IPS-15b (cell line): ENCODE measurements at regions not wholly inside any gene's neighbourhood (a gene's known extent, or its start where the extent isn't known, plus 50 kb on each side); places are given as distances from the start of the nearest gene placed in this dataset.

Experiments used
- H3K27me3 ChIP-seq: one replicate; pipeline ENCODE4 v1.6.1; 2013; ENCODE audit warnings: low read length; ENCODE audit not compliant: control insufficient read depth, insufficient read depth
- H3K36me3 ChIP-seq: one replicate; pipeline ENCODE4 v1.6.1; 2013; ENCODE audit warnings: low read length; ENCODE audit not compliant: control insufficient read depth, insufficient read depth
- H3K4me1 ChIP-seq: one replicate; pipeline ENCODE4 v1.6.1; 2013; ENCODE audit warnings: mild to moderate bottlenecking, low read length; ENCODE audit not compliant: control insufficient read depth, insufficient read depth
- H3K4me3 ChIP-seq: one replicate; pipeline ENCODE4 v1.5.1; 2013; ENCODE audit warnings: low read depth, low read length
- H3K9ac ChIP-seq: one replicate; pipeline ENCODE4 v1.6.1; 2013; ENCODE audit warnings: low read depth, mild to moderate bottlenecking, low read length
- H3K9me3 ChIP-seq: one replicate; pipeline ENCODE4 v1.6.1; 2013; ENCODE audit warnings: mild to moderate bottlenecking, low read length; ENCODE audit not compliant: control insufficient read depth, insufficient read depth

- H3K27me3 ChIP-seq: no peaks in the 10 kb centered on the region
- H3K4me3 ChIP-seq: no peak overlapping the region
- no peaks in the 10 kb centered on the region for H3K4me1 ChIP-seq
- H3K9me3 ChIP-seq: no peaks in the 10 kb centered on the region
- no peak overlapping the region for H3K9ac ChIP-seq
- no peaks in the 10 kb centered on the region for H3K36me3 ChIP-seq
These were observed 87.9 kb upstream of the MDGA2 start for GRCh38 chr14:47763188-47763854.

DNA sequence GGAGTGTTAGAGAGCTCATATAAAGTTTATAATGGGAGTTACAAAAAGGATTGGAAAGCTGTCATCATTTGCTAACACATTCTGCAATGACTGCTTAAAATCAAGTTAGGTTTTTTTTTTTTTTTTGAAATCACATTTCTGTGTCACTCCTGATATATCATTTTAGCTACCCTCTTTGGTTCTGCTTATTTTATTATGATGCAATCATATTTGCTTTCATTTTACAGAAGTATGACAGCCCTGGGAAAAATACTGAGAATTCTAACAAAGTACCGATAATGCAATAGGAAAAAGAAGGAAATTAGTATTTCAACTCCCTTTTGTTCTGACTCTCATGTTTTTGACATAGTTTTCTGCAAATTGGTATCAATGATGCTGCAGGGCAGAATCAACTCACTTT, 71.6 kb upstream of the MDGA2 start:
- H3K4me1 ChIP-seq: no peaks in the 10 kb centered on the region
- H3K4me3 ChIP-seq: no peak overlapping the region
- H3K9me3 ChIP-seq: no peaks in the 10 kb centered on the region
- H3K9ac ChIP-seq: no peak overlapping the region
- no peaks in the 10 kb centered on the region for H3K36me3 ChIP-seq
- H3K27me3 ChIP-seq: no peaks in the 10 kb centered on the region

GRCh38 chr14:47744155-47744554, 68.8 kb upstream of the MDGA2 start:
- no peak overlapping the region for H3K9ac ChIP-seq

DNA sequence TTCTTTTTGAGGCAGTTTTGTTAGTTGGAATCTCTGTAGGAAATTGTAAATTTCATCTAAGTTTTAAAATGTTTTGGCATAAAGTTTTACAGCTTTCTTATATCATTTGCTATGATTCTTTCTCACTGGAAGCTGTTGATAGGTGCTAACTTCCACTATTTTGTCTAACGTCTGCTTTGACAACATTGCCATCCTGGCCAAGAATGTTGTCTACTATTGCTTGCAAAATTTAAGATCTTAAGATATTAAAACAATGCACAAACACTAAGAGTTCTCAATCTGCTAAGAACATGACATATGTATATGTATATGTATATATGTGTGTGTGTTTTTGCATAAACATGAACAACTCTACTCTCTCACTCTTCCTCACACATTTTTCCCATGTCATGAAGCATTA, 64.1 kb upstream of the MDGA2 start:
- Histone ChIP-seq H3K9ac (no peak overlapping the region), H3K4me1 (no peaks in the 10 kb centered on the region), H3K36me3 (no peaks in the 10 kb centered on the region), H3K4me3 (no peak overlapping the region), H3K9me3 (no peaks in the 10 kb centered on the region), H3K27me3 (no peaks in the 10 kb centered on the region)

More at GRCh38 chr14:47744155-47744554, 68.8 kb upstream of the MDGA2 start:
- Histone ChIP-seq H3K4me3 (no peak overlapping the region), H3K4me1 (no peaks in the 10 kb centered on the region), H3K36me3 (no peaks in the 10 kb centered on the region), H3K9me3 (no peaks in the 10 kb centered on the region), H3K27me3 (no peaks in the 10 kb centered on the region)

- H3K27me3 ChIP-seq: no peaks in the 10 kb centered on the region
- no peak overlapping the region for H3K4me3 ChIP-seq
- no peaks in the 10 kb centered on the region for H3K4me1 ChIP-seq
- H3K9me3 ChIP-seq: no peaks in the 10 kb centered on the region
- no peak overlapping the region for H3K9ac ChIP-seq
- H3K36me3 ChIP-seq: no peaks in the 10 kb centered on the region
These were observed 54.9 kb upstream of the MDGA2 start for GRCh38 chr14:47730296-47730695.
